Neural progenitor cell (in vitro differentiated cells): ENCODE measurements at regions not wholly inside any gene's neighbourhood (a gene's known extent, or its start where the extent isn't known, plus 50 kb on each side); places are given as distances from the start of the nearest gene placed in this dataset.
"Not testable (repeated sequence)": the region's sequence is repeated elsewhere in the genome, so short reads cannot be mapped to it uniquely, and the experiment has no call there.

Experiments
- DNase-seq: peaks from one replicate; pipeline ENCODE4 v3.0.0-alpha.2; 2016; ENCODE audit warnings: low spot score
- H2AFZ ChIP-seq: fragments of 200-600 bp; sonication (generic); replicated peaks from 2 replicates; pipeline ENCODE4 v1.6.1; 2016; ENCODE audit warnings: antibody characterized with exemption
- H3F3A ChIP-seq: fragments of 200-600 bp; sonication (generic); 2 replicates; pipeline ENCODE4 v1.6.1; 2016; ENCODE audit warnings: antibody characterized with exemption, low read depth
- H3K27ac ChIP-seq: fragments of 200-600 bp; sonication (generic); 2 replicates; pipeline ENCODE4 v1.5.1; 2016; ENCODE audit warnings: mild to moderate bottlenecking
- H3K27me3 ChIP-seq: fragments of 200-600 bp; sonication (generic); 2 replicates; pipeline ENCODE4 v1.6.1; 2016; ENCODE audit warnings: mild to moderate bottlenecking, moderate library complexity
- H3K36me3 ChIP-seq: fragments of 200-600 bp; sonication (generic); 2 replicates; pipeline ENCODE4 v1.5.1; 2016
- H3K4me1 ChIP-seq: fragments of 200-600 bp; sonication (generic); 2 replicates; pipeline ENCODE4 v1.6.1; 2016; ENCODE audit warnings: mixed run types
- H3K4me2 ChIP-seq: fragments of 200-600 bp; sonication (generic); 2 replicates; pipeline ENCODE4 v1.6.1; 2016
- H3K4me3 ChIP-seq: fragments of 200-600 bp; sonication (generic); 2 replicates; pipeline ENCODE4 v1.5.1; 2016
- H3K79me2 ChIP-seq: fragments of 200-600 bp; sonication (generic); 2 replicates; pipeline ENCODE4 v1.6.1; 2016; ENCODE audit warnings: low read depth
- H3K9ac ChIP-seq: fragments of 200-600 bp; sonication (generic); 2 replicates; pipeline ENCODE4 v1.6.1; 2016
- H3K9me3 ChIP-seq: fragments of 200-600 bp; sonication (generic); 2 replicates; pipeline ENCODE4 v1.5.1; 2016; ENCODE audit warnings: low read depth
- H4K20me1 ChIP-seq: fragments of 200-600 bp; sonication (generic); 2 replicates; pipeline ENCODE4 v1.6.1; 2016; ENCODE audit warnings: low read depth
- H3K27ac Mint-ChIP-seq: 3 replicates; pipeline ENCODE4 v1.8.0; 2021; ENCODE audit warnings: mixed read lengths
- H3K27me3 Mint-ChIP-seq: 2 replicates; pipeline ENCODE4 v1.8.0; 2022; ENCODE audit warnings: low read depth, mild to moderate bottlenecking, inconsistent platforms, moderate library complexity, mixed read lengths; ENCODE audit not compliant: insufficient read depth
- H3K36me3 Mint-ChIP-seq: 3 replicates; pipeline ENCODE4 v1.8.0; 2021; ENCODE audit warnings: mixed read lengths
- H3K4me1 Mint-ChIP-seq: 3 replicates; pipeline ENCODE4 v1.8.0; 2021; ENCODE audit warnings: mixed read lengths
- H3K4me3 Mint-ChIP-seq: 3 replicates; pipeline ENCODE4 v1.8.0; 2021; ENCODE audit warnings: mild to moderate bottlenecking, moderate library complexity, mixed read lengths
- H3K9me3 Mint-ChIP-seq: 3 replicates; pipeline ENCODE4 v1.8.0; 2020; ENCODE audit warnings: mixed read lengths
- EZH2 ChIP-seq: fragments of 200-600 bp; sonication (generic); IDR thresholded peaks from 2 replicates; pipeline ENCODE4 v1.6.1; 2017; ENCODE audit warnings: antibody characterized with exemption, mild to moderate bottlenecking, moderate library complexity
- EZH2phosphoT487 ChIP-seq: fragments of 200-600 bp; sonication (generic); IDR thresholded peaks from 2 replicates; pipeline ENCODE4 v1.6.1; 2017; ENCODE audit warnings: antibody characterized with exemption
- TF ChIP-seq, protein P1 (sequence below): fragments of 200-600 bp; sonication (generic); IDR thresholded peaks from 2 replicates; pipeline ENCODE4 v1.5.1; 2017; ENCODE audit warnings: antibody characterized with exemption, mild to moderate bottlenecking

DNA sequence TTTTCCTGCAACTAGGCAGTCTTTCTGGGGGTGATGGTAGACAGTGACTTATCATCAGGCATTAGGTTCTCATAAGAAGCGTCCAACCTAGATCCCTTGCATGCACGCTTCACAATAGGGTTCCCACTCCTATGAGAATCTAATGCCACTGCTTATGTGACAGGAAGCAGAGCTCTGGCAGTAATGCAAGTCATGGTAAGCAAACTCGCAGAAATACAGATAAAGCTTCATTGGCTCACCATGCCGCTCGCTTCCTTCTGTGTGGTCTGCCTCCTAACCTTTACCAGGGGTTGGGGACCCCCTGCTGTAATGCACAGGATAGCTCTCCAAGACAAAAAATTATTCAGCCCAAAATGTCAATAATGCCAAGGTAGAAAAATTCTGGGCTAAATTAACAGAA, 864.2 kb downstream of the TRHDE start:
- DNase-seq: peak; percentile 4
- H3K27me3 Mint-ChIP-seq: peaks cover 4% of the 10 kb centered on the region

DNA sequence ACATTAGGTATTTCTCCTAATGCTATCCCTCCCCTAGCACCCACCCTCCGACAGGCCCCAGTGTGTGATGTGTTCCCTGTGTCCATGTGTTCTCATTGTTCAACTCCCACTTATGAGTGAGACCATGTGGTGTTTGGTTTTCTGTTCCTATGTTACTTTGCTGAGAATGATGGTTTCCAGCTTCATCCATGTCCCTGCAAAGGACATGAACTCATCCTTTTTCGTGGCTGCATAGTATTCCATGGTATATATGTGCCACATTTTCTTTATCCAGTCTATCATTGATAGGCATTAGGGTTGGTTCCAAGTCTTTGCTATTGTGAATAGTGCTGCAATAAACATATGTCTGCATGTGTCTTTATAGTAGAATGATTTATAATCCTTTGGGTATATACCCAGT, 867.5 kb downstream of the TRHDE start:
- not testable (repeated sequence) for H3K36me3 Mint-ChIP-seq, H2AFZ ChIP-seq, DNase-seq, H4K20me1 ChIP-seq, H3K79me2 ChIP-seq, H3K27ac Mint-ChIP-seq, H3K36me3 ChIP-seq, H3K4me1 Mint-ChIP-seq, H3K4me3 ChIP-seq, H3K27me3 Mint-ChIP-seq, H3K4me1 ChIP-seq, H3F3A ChIP-seq, H3K4me2 ChIP-seq, H3K9ac ChIP-seq, H3K4me3 Mint-ChIP-seq, H3K27ac ChIP-seq, H3K27me3 ChIP-seq, H3K9me3 ChIP-seq, H3K9me3 Mint-ChIP-seq

More for the DNA sequence above, 864.2 kb downstream of the TRHDE start:
- Histone ChIP-seq H4K20me1 (no peaks in the 10 kb centered on the region), H3K9ac (no peak overlapping the region), H3K4me3 (no peak overlapping the region), H3K36me3 (no peaks in the 10 kb centered on the region), H3K9me3 (no peaks in the 10 kb centered on the region), H3K79me2 (no peaks in the 10 kb centered on the region), H3K27me3 (no peaks in the 10 kb centered on the region), H3F3A (no peaks in the 10 kb centered on the region), H3K4me1 (no peaks in the 10 kb centered on the region), H3K27ac (no peak overlapping the region), H2AFZ (no peak overlapping the region), H3K4me2 (no peak overlapping the region)
- no peak overlapping the region for H3K27ac Mint-ChIP-seq
- no peaks in the 10 kb centered on the region for H3K36me3 Mint-ChIP-seq
- no peak overlapping the region for H3K4me3 Mint-ChIP-seq
- peaks cover 2% of the 10 kb centered on the region for H3K9me3 Mint-ChIP-seq
- TF ChIP-seq, protein P1, sequence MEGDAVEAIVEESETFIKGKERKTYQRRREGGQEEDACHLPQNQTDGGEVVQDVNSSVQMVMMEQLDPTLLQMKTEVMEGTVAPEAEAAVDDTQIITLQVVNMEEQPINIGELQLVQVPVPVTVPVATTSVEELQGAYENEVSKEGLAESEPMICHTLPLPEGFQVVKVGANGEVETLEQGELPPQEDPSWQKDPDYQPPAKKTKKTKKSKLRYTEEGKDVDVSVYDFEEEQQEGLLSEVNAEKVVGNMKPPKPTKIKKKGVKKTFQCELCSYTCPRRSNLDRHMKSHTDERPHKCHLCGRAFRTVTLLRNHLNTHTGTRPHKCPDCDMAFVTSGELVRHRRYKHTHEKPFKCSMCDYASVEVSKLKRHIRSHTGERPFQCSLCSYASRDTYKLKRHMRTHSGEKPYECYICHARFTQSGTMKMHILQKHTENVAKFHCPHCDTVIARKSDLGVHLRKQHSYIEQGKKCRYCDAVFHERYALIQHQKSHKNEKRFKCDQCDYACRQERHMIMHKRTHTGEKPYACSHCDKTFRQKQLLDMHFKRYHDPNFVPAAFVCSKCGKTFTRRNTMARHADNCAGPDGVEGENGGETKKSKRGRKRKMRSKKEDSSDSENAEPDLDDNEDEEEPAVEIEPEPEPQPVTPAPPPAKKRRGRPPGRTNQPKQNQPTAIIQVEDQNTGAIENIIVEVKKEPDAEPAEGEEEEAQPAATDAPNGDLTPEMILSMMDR: no peak
- no peak for TF ChIP-seq EZH2
- no peak for TF ChIP-seq EZH2phosphoT487
- no peaks in the 10 kb centered on the region for H3K4me1 Mint-ChIP-seq

DNA sequence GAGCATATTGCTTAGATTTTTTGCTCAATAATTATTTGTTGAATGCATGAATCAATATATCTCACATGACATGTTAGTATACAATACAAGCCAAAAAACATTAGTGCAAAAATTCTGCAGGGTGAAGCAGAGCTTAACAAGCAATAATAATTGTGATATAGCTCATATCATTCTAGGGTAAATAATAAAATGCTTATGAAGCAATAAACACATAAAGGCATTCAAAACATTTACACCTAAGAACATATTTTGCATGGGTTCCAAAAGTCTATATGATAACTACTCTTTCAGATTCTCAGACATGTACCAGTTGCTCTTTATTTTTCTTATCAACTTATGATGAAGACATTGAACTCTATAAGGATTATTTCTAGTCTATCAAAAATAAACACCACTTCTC, 886.2 kb downstream of the TRHDE start:
- Histone ChIP-seq H3K9me3 (no peaks in the 10 kb centered on the region), H3K79me2 (no peaks in the 10 kb centered on the region), H3K4me1 (no peaks in the 10 kb centered on the region), H3K9ac (no peak overlapping the region), H4K20me1 (no peaks in the 10 kb centered on the region), H3K27me3 (no peaks in the 10 kb centered on the region), H3F3A (no peaks in the 10 kb centered on the region), H3K27ac (no peak overlapping the region), H2AFZ (no peak overlapping the region), H3K36me3 (no peaks in the 10 kb centered on the region), H3K4me3 (no peak overlapping the region), H3K4me2 (no peak overlapping the region)
- Mint-ChIP-seq H3K27me3 (no peaks in the 10 kb centered on the region), H3K9me3 (peaks cover 2% of the 10 kb centered on the region), H3K4me3 (no peak overlapping the region), H3K4me1 (no peaks in the 10 kb centered on the region), H3K36me3 (no peaks in the 10 kb centered on the region), H3K27ac (no peak overlapping the region)
- DNase-seq: no peak
- TF ChIP-seq EZH2 (no peak), EZH2phosphoT487 (no peak)
- TF ChIP-seq, protein P1: no peak

DNA sequence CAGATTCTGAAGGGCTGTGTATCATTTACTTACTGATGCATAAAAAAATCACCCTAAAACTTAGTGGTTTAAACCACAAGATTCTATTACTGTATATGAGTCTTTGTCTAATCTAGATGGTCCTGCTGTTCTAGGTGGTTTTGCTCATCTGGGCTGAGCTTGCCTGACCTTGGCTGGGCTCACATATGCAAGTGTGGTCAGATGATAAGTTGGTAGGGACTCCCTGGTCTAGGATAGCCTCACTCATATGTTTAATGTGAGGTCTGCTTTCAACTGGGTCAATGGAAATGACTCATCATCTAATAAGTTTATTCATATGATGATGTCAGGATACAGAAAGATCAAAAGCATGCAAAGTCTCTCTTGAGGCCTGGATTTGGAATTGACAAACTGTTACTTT, 887.8 kb downstream of the TRHDE start:
- Mint-ChIP-seq H3K27ac (no peak overlapping the region), H3K4me1 (no peaks in the 10 kb centered on the region)
- H3K9ac ChIP-seq: no peak overlapping the region

More for the DNA sequence above, 887.8 kb downstream of the TRHDE start:
- no peaks in the 10 kb centered on the region for H4K20me1 ChIP-seq
- no peak overlapping the region for H3K4me2 ChIP-seq
- H3K27ac ChIP-seq: no peak overlapping the region
- H3K4me3 Mint-ChIP-seq: no peak overlapping the region
- H3K27me3 Mint-ChIP-seq: no peaks in the 10 kb centered on the region
- H3K9me3 Mint-ChIP-seq: no peaks in the 10 kb centered on the region
- TF ChIP-seq EZH2phosphoT487 (no peak), EZH2 (no peak)
- TF ChIP-seq, protein P1: no peak
- no peak overlapping the region for H2AFZ ChIP-seq
- no peaks in the 10 kb centered on the region for H3K9me3 ChIP-seq
- H3K27me3 ChIP-seq: no peaks in the 10 kb centered on the region
- no peaks in the 10 kb centered on the region for H3K36me3 Mint-ChIP-seq
- no peaks in the 10 kb centered on the region for H3K4me1 ChIP-seq
- DNase-seq: no peak
- H3K36me3 ChIP-seq: no peaks in the 10 kb centered on the region
- no peaks in the 10 kb centered on the region for H3F3A ChIP-seq
- no peaks in the 10 kb centered on the region for H3K79me2 ChIP-seq
- H3K4me3 ChIP-seq: no peak overlapping the region
